SK-N-SH (cell line): ENCODE measurements at regions not wholly inside any gene's neighbourhood (a gene's known extent, or its start where the extent isn't known, plus 50 kb on each side); places are given as distances from the start of the nearest gene placed in this dataset.

Experiments
- CTCF ChIA-PET: fragments of 300-600, 350-600 bp; formaldehyde crosslinking; extraction: SDS; loops from one replicate; lab custom pipeline; 2021; lab: Yijun Ruan, JAX
- POLR2A ChIA-PET: fragments of 350-600 bp; sonication (Branson Sonifier 250); formaldehyde crosslinking; extraction: SDS; loops from one replicate; lab custom pipeline; 2020; ENCODE audit warnings: antibody characterized with exemption, inconsistent platforms; lab: Yijun Ruan, JAX
- DNase-seq: peaks from one replicate; pipeline ENCODE4 v3.0.0; 2012
- H2AFZ ChIP-seq: fragments of 200-600 bp; sonication (generic); 2 replicates; pipeline ENCODE4 v1.8.1; 2016; ENCODE audit warnings: antibody characterized with exemption, mild to moderate bottlenecking, low read depth
- H3F3A ChIP-seq: fragments of 200-600 bp; sonication (generic); replicated peaks from 2 replicates; pipeline ENCODE3; 2016; ENCODE audit warnings: antibody characterized with exemption, mild to moderate bottlenecking; ENCODE audit not compliant: insufficient read depth
- H3K27ac ChIP-seq, 2 experiments: fragments of 200-500 bp in 1 of 2; fragments of 200-600 bp in 1 of 2; sonication (Bioruptor generic) in 1 of 2; sonication (generic), shearing (Covaris generic) in 1 of 2; 2 replicates each; pipeline versions ENCODE4 v1.5.1 to v1.6.1; 2014 to 2016; ENCODE audit warnings: low read depth in 2 of 2, inconsistent platforms in 1 of 2, low read length in 1 of 2, mild to moderate bottlenecking in 1 of 2, mixed read lengths in 1 of 2
- H3K27me3 ChIP-seq: fragments of 200-600 bp; sonication (generic), shearing (Covaris generic); 2 replicates; pipeline ENCODE4 v1.6.1; 2016; ENCODE audit warnings: mixed run types; ENCODE audit not compliant: insufficient read depth
- H3K36me3 ChIP-seq, 2 experiments: fragments of 200-500 bp in 1 of 2; fragments of 200-600 bp in 1 of 2; sonication (Bioruptor generic) in 1 of 2; sonication (generic) in 1 of 2; replicated peaks in 1 of 2; 2 replicates each; pipeline versions ENCODE3 to v1.5.1; 2014 to 2016; ENCODE audit warnings: low read length in 1 of 2, mild to moderate bottlenecking in 1 of 2; ENCODE audit not compliant: insufficient read depth in 2 of 2, control insufficient read depth in 1 of 2
- H3K4me1 ChIP-seq, 2 experiments: fragments of 200-500 bp in 1 of 2; fragments of 200-600 bp in 1 of 2; sonication (Bioruptor generic) in 1 of 2; sonication (generic), shearing (Covaris generic) in 1 of 2; 2 replicates each; pipeline versions ENCODE4 v1.5.1 to v1.6.1; 2014 to 2016; ENCODE audit warnings: low read depth in 1 of 2, low read length in 1 of 2, mixed run types in 1 of 2; ENCODE audit not compliant: insufficient read depth in 2 of 2, control insufficient read depth in 1 of 2
- H3K4me2 ChIP-seq: fragments of 200-600 bp; sonication (generic), shearing (Covaris generic); 2 replicates; pipeline ENCODE4 v1.6.1; 2017; ENCODE audit warnings: mixed run types
- H3K4me3 ChIP-seq, 2 experiments: fragments of 200-500 bp in 1 of 2; fragments of 200-600 bp in 1 of 2; sonication (Bioruptor generic) in 1 of 2; sonication (generic), shearing (Covaris generic) in 1 of 2; 2 replicates each; pipeline versions ENCODE4 v1.5.1 to v1.8.1; 2014 to 2016; ENCODE audit warnings: low read depth in 2 of 2, inconsistent platforms in 1 of 2, low read length in 1 of 2, mild to moderate bottlenecking in 1 of 2, mixed read lengths in 1 of 2, moderate library complexity in 1 of 2
- H3K79me2 ChIP-seq: fragments of 200-600 bp; sonication (generic); 2 replicates; pipeline ENCODE4 v1.8.1; 2017; ENCODE audit warnings: mild to moderate bottlenecking; ENCODE audit not compliant: insufficient read depth
- H3K9ac ChIP-seq: fragments of 200-600 bp; sonication (generic); 2 replicates; pipeline ENCODE4 v1.6.1; 2017; ENCODE audit warnings: mixed run types
- H3K9me2 ChIP-seq: fragments of 200-600 bp; sonication (generic); 2 replicates; pipeline ENCODE4 v1.6.1; 2017; ENCODE audit warnings: mixed run types
- H3K9me3 ChIP-seq: fragments of 200-600 bp; sonication (generic); 2 replicates; pipeline ENCODE4 v1.6.1; 2017; ENCODE audit warnings: mixed run types, mild to moderate bottlenecking, moderate library complexity
- H4K20me1 ChIP-seq: fragments of 200-600 bp; sonication (generic); 2 replicates; pipeline ENCODE4 v1.6.1; 2017; ENCODE audit warnings: mild to moderate bottlenecking, mixed run types; ENCODE audit not compliant: insufficient read depth
- ELF1 ChIP-seq: IDR thresholded peaks from 2 replicates; pipeline ENCODE4 v1.4.0; 2012
- EP300 ChIP-seq, 2 experiments: IDR thresholded peaks; 2 replicates each; pipeline versions ENCODE4 v1.4.0 to v1.6.1; 2012; ENCODE audit warnings: borderline replicate concordance in 1 of 2, low read depth in 1 of 2, low read length in 1 of 2
- GABPA ChIP-seq: IDR thresholded peaks from 2 replicates; pipeline ENCODE4 v1.4.0; 2012; ENCODE audit warnings: low read depth, mild to moderate bottlenecking
- GATA2 ChIP-seq: sonication (generic); formaldehyde crosslinking; IDR thresholded peaks from 2 replicates; pipeline ENCODE4 v1.5.0; 2020; ENCODE audit warnings: mild to moderate bottlenecking, missing genetic modification reagents
- MEF2A ChIP-seq: IDR thresholded peaks from 2 replicates; pipeline ENCODE4 v1.4.0; 2012; ENCODE audit warnings: low read depth, borderline replicate concordance
- MXI1 ChIP-seq: IDR thresholded peaks from 2 replicates; pipeline ENCODE4 v1.6.1; 2012; ENCODE audit warnings: mild to moderate bottlenecking, low read depth, low read length, improper control_type of control experiment
- NFIC ChIP-seq: IDR thresholded peaks from 2 replicates; pipeline ENCODE4 v1.4.0; 2012; ENCODE audit warnings: borderline replicate concordance
- NRF1 ChIP-seq: IDR thresholded peaks from 2 replicates; pipeline ENCODE4 v1.6.1; 2012; ENCODE audit warnings: low read depth, mild to moderate bottlenecking, low read length
- POLR2AphosphoS5 ChIP-seq: IDR thresholded peaks from 2 replicates; pipeline ENCODE4 v1.6.1; 2012; ENCODE audit warnings: low read depth, low read length
- SMC3 ChIP-seq: IDR thresholded peaks from 2 replicates; pipeline ENCODE4 v1.6.1; 2012; ENCODE audit warnings: low read depth, low read length, improper control_type of control experiment
- USF2 ChIP-seq: fragments of 150-350 bp; IDR thresholded peaks from 2 replicates; pipeline ENCODE4 v1.6.1; 2017; ENCODE audit warnings: antibody characterized with exemption, low read length, low read depth, borderline replicate concordance
- YY1 ChIP-seq: IDR thresholded peaks from 2 replicates; pipeline ENCODE4 v1.4.0; 2012; ENCODE audit warnings: low read depth, mild to moderate bottlenecking
- whole genome bisulfite sequencing: methylation state at CpG from one replicate; pipeline ENCODE4 v1.1.6; 2017; ENCODE audit warnings: low lambda C conversion rate; 5-methylcytosine and 5-hydroxymethylcytosine counted together
- TF ChIP-seq, protein P1 (sequence below): fragments of 200-600 bp; sonication (generic); IDR thresholded peaks from 2 replicates; pipeline ENCODE4 v1.6.1; 2017; ENCODE audit warnings: antibody characterized with exemption, mild to moderate bottlenecking, moderate library complexity
- TF ChIP-seq, protein P2 (sequence below): IDR thresholded peaks from 2 replicates; pipeline ENCODE4 v1.6.1; 2012; ENCODE audit warnings: mild to moderate bottlenecking, low read depth, low read length, moderate library complexity
- TF ChIP-seq, protein P3 (sequence below): IDR thresholded peaks from 2 replicates; pipeline ENCODE4; 2012

- no peaks in the 10 kb centered on the region for H3K27me3 ChIP-seq
- H3K9me2 ChIP-seq = no peaks in the 10 kb centered on the region
- no peaks in the 10 kb centered on the region for H3K79me2 ChIP-seq
- H3K9me3 ChIP-seq = peaks cover 8% of the 10 kb centered on the region; the same call in 1 of the 2 replicates
- H4K20me1 ChIP-seq = no peaks in the 10 kb centered on the region
- no peaks in the 10 kb centered on the region for H3K4me1 ChIP-seq
- no peak overlapping the region for H3K4me3 ChIP-seq
- H3F3A ChIP-seq = no peaks in the 10 kb centered on the region
- H3K36me3 ChIP-seq = no peaks in the 10 kb centered on the region
- H2AFZ ChIP-seq = no peak overlapping the region
- no peak overlapping the region for H3K27ac ChIP-seq
- H3K9ac ChIP-seq = no peak overlapping the region
- DNase-seq = no peak
- H3K4me2 ChIP-seq = no peak overlapping the region
- WGBS = 22% methylated on average over 1 of the region's 1 CpG
- TF ChIP-seq NFIC (no peak), EP300 (IDR thresholded peaks at IDR 0.05; ENCODE audit: borderline replicate concordance in 1 of 2, low read depth in 1 of 2, low read length in 1 of 2) (no peak), POLR2AphosphoS5 (no peak), NRF1 (no peak), MXI1 (no peak), MEF2A (no peak), GATA2 (CRISPR knock-in tag) (no peak), USF2 (no peak), SMC3 (no peak), ELF1 (no peak), YY1 (no peak), GABPA (no peak)
- TF ChIP-seq, protein P1, sequence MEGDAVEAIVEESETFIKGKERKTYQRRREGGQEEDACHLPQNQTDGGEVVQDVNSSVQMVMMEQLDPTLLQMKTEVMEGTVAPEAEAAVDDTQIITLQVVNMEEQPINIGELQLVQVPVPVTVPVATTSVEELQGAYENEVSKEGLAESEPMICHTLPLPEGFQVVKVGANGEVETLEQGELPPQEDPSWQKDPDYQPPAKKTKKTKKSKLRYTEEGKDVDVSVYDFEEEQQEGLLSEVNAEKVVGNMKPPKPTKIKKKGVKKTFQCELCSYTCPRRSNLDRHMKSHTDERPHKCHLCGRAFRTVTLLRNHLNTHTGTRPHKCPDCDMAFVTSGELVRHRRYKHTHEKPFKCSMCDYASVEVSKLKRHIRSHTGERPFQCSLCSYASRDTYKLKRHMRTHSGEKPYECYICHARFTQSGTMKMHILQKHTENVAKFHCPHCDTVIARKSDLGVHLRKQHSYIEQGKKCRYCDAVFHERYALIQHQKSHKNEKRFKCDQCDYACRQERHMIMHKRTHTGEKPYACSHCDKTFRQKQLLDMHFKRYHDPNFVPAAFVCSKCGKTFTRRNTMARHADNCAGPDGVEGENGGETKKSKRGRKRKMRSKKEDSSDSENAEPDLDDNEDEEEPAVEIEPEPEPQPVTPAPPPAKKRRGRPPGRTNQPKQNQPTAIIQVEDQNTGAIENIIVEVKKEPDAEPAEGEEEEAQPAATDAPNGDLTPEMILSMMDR = no peak
- TF ChIP-seq, protein P2, sequence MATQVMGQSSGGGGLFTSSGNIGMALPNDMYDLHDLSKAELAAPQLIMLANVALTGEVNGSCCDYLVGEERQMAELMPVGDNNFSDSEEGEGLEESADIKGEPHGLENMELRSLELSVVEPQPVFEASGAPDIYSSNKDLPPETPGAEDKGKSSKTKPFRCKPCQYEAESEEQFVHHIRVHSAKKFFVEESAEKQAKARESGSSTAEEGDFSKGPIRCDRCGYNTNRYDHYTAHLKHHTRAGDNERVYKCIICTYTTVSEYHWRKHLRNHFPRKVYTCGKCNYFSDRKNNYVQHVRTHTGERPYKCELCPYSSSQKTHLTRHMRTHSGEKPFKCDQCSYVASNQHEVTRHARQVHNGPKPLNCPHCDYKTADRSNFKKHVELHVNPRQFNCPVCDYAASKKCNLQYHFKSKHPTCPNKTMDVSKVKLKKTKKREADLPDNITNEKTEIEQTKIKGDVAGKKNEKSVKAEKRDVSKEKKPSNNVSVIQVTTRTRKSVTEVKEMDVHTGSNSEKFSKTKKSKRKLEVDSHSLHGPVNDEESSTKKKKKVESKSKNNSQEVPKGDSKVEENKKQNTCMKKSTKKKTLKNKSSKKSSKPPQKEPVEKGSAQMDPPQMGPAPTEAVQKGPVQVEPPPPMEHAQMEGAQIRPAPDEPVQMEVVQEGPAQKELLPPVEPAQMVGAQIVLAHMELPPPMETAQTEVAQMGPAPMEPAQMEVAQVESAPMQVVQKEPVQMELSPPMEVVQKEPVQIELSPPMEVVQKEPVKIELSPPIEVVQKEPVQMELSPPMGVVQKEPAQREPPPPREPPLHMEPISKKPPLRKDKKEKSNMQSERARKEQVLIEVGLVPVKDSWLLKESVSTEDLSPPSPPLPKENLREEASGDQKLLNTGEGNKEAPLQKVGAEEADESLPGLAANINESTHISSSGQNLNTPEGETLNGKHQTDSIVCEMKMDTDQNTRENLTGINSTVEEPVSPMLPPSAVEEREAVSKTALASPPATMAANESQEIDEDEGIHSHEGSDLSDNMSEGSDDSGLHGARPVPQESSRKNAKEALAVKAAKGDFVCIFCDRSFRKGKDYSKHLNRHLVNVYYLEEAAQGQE = no peak
- TF ChIP-seq, protein P3, sequence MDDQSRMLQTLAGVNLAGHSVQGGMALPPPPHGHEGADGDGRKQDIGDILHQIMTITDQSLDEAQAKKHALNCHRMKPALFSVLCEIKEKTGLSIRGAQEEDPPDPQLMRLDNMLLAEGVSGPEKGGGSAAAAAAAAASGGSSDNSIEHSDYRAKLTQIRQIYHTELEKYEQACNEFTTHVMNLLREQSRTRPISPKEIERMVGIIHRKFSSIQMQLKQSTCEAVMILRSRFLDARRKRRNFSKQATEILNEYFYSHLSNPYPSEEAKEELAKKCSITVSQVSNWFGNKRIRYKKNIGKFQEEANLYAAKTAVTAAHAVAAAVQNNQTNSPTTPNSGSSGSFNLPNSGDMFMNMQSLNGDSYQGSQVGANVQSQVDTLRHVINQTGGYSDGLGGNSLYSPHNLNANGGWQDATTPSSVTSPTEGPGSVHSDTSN = no peak
- CTCF ChIA-PET = no interaction called here
- POLR2A ChIA-PET = no interaction called here
Observed at GRCh38 chr13:47374741-47375140, 477.9 kb upstream of the HTR2A start.
